Prostate gland (tissue), 2 donors: ENCODE measurements at regions not wholly inside any gene's neighbourhood (a gene's known extent, or its start where the extent isn't known, plus 50 kb on each side); places are given as distances from the start of the nearest gene placed in this dataset.

Source experiments
- DNase-seq: peaks from one replicate; pipeline ENCODE4 v3.0.0-alpha.2; 2019; ENCODE audit warnings: low spot score
- H3K27ac ChIP-seq, 2 donors: fragments of 200-600 bp; sonication (generic); 2 replicates each; pipeline ENCODE4 v1.5.1; 2017 to 2019
- H3K27me3 ChIP-seq: fragments of 200-600 bp; sonication (generic); replicated peaks from 2 replicates; pipeline ENCODE4 v1.5.1; 2019; ENCODE audit not compliant: insufficient read depth
- H3K36me3 ChIP-seq, 2 donors: fragments of 200-600 bp; sonication (generic); 1 replicate in 1 of 2; 2 replicates in 1 of 2; pipeline versions ENCODE4 v1.5.1 to v1.8.1; 2017 to 2019
- H3K4me1 ChIP-seq: fragments of 200-600 bp; sonication (generic); replicated peaks from 2 replicates; pipeline ENCODE4 v1.5.1; 2019
- H3K4me3 ChIP-seq, 2 donors: fragments of 200-600 bp; sonication (generic); 2 replicates each; pipeline ENCODE4 v1.5.1; 2017 to 2019
- H3K9me3 ChIP-seq: fragments of 200-600 bp; sonication (generic); 2 replicates; pipeline ENCODE4 v1.5.1; 2017
- POLR2A ChIP-seq: fragments of 450-650 bp; IDR thresholded peaks from one replicate; pipeline ENCODE4 v1.6.1; 2016; ENCODE audit warnings: antibody characterized with exemption, mild to moderate bottlenecking
- POLR2AphosphoS5 ChIP-seq: sonication (generic); formaldehyde crosslinking; IDR thresholded peaks from one replicate; pipeline ENCODE4 v1.6.1; 2017; ENCODE audit warnings: antibody characterized with exemption
- WGBS: methylation state at CpG from one replicate; pipeline ENCODE4 v1.1.5; 2018; 5-methylcytosine and 5-hydroxymethylcytosine counted together
- intact Hi-C: fragments of 100-400 bp; cut with DNase I; formaldehyde crosslinking; loops from one replicate; pipeline ENCODE4 v1.14.2; 2022
- TF ChIP-seq, protein P1 (sequence below), 4 experiments: fragments of 200-600 bp in 2 of 4; fragments of 450-650 bp in 2 of 4; sonication (generic) in 2 of 4; IDR thresholded peaks; 1 replicate in 3 of 4; 2 replicates in 1 of 4; pipeline ENCODE4 v1.5.1; 2016 to 2019; ENCODE audit warnings: antibody characterized with exemption in 4 of 4, mild to moderate bottlenecking in 2 of 4, moderate library complexity in 2 of 4

DNA sequence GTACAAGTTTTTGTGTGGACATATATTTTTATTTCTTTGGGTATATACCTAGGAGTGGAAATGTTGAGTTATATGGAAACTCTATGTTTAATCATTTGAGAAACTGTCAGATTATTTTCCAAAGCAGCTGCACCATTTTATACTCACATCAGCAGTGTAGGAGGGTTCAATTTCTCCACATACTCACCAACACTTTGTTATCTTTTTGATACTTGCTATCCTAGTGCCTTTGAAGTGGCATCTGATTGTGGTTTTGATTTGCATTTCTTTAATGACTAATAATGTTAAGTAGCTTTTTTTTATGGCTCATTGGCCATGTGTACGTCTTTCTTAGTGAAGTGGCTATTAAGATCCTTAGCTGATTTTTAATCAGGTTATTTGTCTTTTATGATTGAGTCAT lies 64.7 kb upstream of the SLC8A1 start:
- H3K4me1 ChIP-seq: no peaks in the 10 kb centered on the region
- H3K27ac ChIP-seq: no peak overlapping the region
- no peaks in the 10 kb centered on the region for H3K27me3 ChIP-seq
- TF ChIP-seq POLR2AphosphoS5: no peak
- no peak for TF ChIP-seq POLR2A
- TF ChIP-seq, protein P1, sequence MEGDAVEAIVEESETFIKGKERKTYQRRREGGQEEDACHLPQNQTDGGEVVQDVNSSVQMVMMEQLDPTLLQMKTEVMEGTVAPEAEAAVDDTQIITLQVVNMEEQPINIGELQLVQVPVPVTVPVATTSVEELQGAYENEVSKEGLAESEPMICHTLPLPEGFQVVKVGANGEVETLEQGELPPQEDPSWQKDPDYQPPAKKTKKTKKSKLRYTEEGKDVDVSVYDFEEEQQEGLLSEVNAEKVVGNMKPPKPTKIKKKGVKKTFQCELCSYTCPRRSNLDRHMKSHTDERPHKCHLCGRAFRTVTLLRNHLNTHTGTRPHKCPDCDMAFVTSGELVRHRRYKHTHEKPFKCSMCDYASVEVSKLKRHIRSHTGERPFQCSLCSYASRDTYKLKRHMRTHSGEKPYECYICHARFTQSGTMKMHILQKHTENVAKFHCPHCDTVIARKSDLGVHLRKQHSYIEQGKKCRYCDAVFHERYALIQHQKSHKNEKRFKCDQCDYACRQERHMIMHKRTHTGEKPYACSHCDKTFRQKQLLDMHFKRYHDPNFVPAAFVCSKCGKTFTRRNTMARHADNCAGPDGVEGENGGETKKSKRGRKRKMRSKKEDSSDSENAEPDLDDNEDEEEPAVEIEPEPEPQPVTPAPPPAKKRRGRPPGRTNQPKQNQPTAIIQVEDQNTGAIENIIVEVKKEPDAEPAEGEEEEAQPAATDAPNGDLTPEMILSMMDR (IDR thresholded peaks at IDR 0.05): no peak
- DNase-seq: no peak
- no peaks in the 10 kb centered on the region for H3K9me3 ChIP-seq
- intact Hi-C loops: no loop called here
- H3K36me3 ChIP-seq: no peaks in the 10 kb centered on the region
- WGBS: 67% methylated on average over 1 of the region's 1 CpG
- H3K4me3 ChIP-seq: no peak overlapping the region

DNA sequence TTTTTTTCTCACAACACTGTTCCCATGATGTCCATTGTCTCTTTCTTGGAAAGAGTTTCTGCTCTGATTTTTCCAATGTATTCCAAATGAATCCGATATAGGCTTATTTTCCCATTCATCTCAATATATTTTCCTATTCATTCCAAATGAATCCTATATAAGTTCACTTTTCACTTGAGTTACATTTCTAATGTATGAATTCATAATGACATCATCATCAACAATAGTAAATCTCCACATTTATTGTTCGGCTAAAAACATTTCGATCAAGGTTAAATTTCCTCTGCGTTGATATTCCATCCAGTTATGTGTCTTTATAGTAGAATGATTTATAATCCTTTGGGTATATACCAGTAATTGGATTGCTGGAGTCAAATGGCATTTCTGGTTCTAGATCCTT lies 76.7 kb upstream of the SLC8A1 start:
- intact Hi-C loops: no loop called here
- Histone ChIP-seq H3K4me1 (no peaks in the 10 kb centered on the region), H3K27ac (no peak overlapping the region), H3K27me3 (no peaks in the 10 kb centered on the region), H3K36me3 (no peaks in the 10 kb centered on the region), H3K4me3 (no peak overlapping the region), H3K9me3 (no peaks in the 10 kb centered on the region)
- DNase-seq: no peak
- TF ChIP-seq POLR2AphosphoS5 (no peak), POLR2A (no peak)
- TF ChIP-seq, protein P1 (IDR thresholded peaks at IDR 0.05): no peak
- 91% methylated on average over 4 of the region's 4 CpGs for WGBS

DNA sequence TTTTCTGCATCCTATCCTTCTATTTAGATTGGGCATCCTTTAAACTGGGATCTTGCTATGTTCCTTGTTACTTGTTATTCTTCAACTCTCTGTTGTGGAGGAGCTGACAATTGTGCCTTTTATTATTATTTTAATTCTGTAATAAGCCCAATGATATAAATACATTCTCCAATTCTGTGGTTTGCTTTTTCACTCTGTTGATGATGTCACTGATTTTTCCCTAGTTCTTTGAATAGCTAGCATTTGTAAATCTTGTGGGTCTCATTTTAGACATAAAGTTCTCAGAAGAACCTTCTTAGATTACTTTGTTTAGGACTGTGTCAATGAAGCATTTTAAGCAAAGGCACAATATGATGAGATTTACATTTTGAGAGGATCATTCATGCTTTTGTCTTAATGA lies 79.5 kb upstream of the SLC8A1 start:
- Histone ChIP-seq H3K27ac (no peak overlapping the region), H3K36me3 (no peaks in the 10 kb centered on the region), H3K9me3 (no peaks in the 10 kb centered on the region), H3K4me3 (no peak overlapping the region), H3K4me1 (no peaks in the 10 kb centered on the region), H3K27me3 (no peaks in the 10 kb centered on the region)
- TF ChIP-seq POLR2A (no peak), POLR2AphosphoS5 (no peak)
- TF ChIP-seq, protein P1 (IDR thresholded peaks at IDR 0.05): no peak
- DNase-seq: no peak
- intact Hi-C loops: no loop called here

DNA sequence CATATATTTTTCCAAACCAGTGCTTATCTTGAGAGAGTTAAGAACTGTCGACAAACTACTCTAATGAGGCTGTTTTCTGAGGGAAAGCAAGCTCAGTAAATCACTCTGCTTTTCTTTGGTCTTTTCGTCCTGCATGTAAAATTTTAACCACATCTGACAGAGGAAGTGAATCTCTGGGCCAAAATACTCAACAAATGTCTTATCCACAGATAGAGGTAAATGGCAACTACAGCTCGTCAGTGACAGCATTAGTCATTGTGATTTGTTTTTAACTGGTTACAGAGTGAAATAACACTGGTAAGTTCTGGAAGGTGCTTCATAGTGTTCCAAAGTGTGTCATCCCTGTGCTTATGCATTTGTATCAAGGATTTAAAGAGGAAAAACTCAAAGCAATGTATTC lies 82.6 kb upstream of the SLC8A1 start:
- WGBS: 23% methylated on average over 3 of the region's 3 CpGs
- Histone ChIP-seq H3K27ac (no peak overlapping the region), H3K27me3 (peaks cover 2% of the 10 kb centered on the region), H3K4me1 (no peaks in the 10 kb centered on the region), H3K9me3 (no peaks in the 10 kb centered on the region), H3K36me3 (no peaks in the 10 kb centered on the region), H3K4me3 (no peak overlapping the region)
- DNase-seq: no peak
- TF ChIP-seq, protein P1 (IDR thresholded peaks at IDR 0.05): no peak
- TF ChIP-seq POLR2A (no peak), POLR2AphosphoS5 (no peak)
- intact Hi-C loops: no loop called here

DNA sequence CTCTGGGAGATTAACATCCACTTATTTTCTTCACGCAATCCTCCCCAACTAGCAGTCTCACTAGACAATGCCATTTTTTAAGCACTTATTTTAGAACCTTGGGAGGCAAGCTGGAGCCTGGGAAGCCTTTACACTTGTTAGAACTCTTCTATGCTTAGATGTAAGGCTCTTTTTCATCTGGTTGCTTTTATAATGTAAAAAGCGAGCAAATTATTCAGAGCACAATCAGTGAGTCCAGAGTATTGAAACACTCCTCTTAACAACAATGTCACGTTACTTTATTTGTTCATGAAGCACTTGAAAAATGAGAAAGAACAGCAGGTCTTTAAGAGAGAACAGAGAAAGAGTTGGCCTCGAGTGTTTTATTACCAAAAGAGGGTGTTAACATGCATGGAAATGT lies 84.1 kb upstream of the SLC8A1 start:
- no peaks in the 10 kb centered on the region for H3K4me1 ChIP-seq
- DNase-seq: no peak
- no peaks in the 10 kb centered on the region for H3K9me3 ChIP-seq
- no peak overlapping the region for H3K27ac ChIP-seq
- intact Hi-C loops: no loop called here
- TF ChIP-seq, protein P1 (IDR thresholded peaks at IDR 0.05): no peak
- TF ChIP-seq POLR2A (no peak), POLR2AphosphoS5 (no peak)
- peaks cover 2% of the 10 kb centered on the region for H3K27me3 ChIP-seq
- no peaks in the 10 kb centered on the region for H3K36me3 ChIP-seq
- H3K4me3 ChIP-seq: no peak overlapping the region
- WGBS: 65% methylated on average over 4 of the region's 4 CpGs
